ENCODE measurements at regions not wholly inside any gene's neighbourhood (a gene's known extent, or its start where the extent isn't known, plus 50 kb on each side); places are given as distances from the start of the nearest gene placed in this dataset.

DNA sequence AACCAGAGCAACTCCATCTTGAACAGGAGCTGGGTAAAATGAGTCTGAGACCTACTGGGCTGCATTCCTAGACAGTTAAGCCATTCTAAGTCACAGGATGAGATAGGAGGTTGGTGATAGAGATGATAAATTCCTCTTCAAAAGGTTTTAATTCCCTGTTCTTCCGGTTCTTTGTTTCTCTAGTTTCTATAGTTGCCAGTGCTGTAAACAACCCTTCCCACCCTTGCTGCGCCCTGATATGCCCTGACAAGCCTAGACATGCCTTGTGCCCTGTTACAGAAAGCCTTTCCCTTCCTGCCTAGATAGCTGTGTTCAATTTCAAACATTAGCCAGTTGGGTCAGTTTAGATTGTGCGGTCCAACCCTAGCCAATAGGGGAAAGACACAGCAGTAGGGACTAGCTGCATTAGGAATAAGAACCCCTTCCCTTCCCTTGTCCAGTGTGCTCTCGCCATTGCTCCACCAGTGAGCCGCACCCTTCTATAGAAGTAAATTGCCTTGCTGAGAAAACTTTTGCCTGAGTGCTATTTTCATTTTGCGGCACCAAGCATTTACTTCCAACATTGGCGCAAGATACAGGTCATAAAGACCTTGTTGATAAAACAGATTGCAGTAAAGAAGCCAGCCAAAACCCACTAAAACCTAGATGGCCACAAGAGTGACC lies 52.5 kb upstream of the CCN2 start:
- no peak overlapping the region for H2BK15ac ChIP-seq (ENCODE audit: low read depth, low read length)
- TF ChIP-seq FOS (IDR thresholded peaks at IDR 0.05; ENCODE audit: low read depth, low read length) (no peak), NFE2L2 (IDR thresholded peaks at IDR 0.05; ENCODE audit: low read depth, low read length) (no peak), MXI1 (IDR thresholded peaks at IDR 0.05; ENCODE audit: borderline replicate concordance, low read depth, low read length) (no peak), RCOR1 (IDR thresholded peaks at IDR 0.05; ENCODE audit: insufficient replicate concordance, low read length) (no peak), MAZ (IDR thresholded peaks at IDR 0.05; ENCODE audit: borderline replicate concordance, low read depth, low read length) (no peak), POLR2A (IDR thresholded peaks at IDR 0.05; ENCODE audit: low read depth, low read length) (no peak), CEBPB (IDR thresholded peaks at IDR 0.05; ENCODE audit: low read depth, low read length) (no peak), RAD21 (IDR thresholded peaks at IDR 0.05; ENCODE audit: low read length) (no peak)
- TF ChIP-seq, protein P1, sequence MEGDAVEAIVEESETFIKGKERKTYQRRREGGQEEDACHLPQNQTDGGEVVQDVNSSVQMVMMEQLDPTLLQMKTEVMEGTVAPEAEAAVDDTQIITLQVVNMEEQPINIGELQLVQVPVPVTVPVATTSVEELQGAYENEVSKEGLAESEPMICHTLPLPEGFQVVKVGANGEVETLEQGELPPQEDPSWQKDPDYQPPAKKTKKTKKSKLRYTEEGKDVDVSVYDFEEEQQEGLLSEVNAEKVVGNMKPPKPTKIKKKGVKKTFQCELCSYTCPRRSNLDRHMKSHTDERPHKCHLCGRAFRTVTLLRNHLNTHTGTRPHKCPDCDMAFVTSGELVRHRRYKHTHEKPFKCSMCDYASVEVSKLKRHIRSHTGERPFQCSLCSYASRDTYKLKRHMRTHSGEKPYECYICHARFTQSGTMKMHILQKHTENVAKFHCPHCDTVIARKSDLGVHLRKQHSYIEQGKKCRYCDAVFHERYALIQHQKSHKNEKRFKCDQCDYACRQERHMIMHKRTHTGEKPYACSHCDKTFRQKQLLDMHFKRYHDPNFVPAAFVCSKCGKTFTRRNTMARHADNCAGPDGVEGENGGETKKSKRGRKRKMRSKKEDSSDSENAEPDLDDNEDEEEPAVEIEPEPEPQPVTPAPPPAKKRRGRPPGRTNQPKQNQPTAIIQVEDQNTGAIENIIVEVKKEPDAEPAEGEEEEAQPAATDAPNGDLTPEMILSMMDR (conservative IDR thresholded peaks at IDR 0.05; ENCODE audit: low read depth, low read length) = no peak
- TF ChIP-seq, protein P2, sequence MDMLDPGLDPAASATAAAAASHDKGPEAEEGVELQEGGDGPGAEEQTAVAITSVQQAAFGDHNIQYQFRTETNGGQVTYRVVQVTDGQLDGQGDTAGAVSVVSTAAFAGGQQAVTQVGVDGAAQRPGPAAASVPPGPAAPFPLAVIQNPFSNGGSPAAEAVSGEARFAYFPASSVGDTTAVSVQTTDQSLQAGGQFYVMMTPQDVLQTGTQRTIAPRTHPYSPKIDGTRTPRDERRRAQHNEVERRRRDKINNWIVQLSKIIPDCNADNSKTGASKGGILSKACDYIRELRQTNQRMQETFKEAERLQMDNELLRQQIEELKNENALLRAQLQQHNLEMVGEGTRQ (IDR thresholded peaks at IDR 0.05; ENCODE audit: low read depth, low read length) = no peak
- H2BK5ac ChIP-seq (ENCODE audit: low read depth, low read length, poor library complexity, severe bottlenecking) = no peak overlapping the region
- POLR2A ChIA-PET (ENCODE audit: unreplicated experiment) = no interaction called here
- no peaks in the 10 kb centered on the region for H3K9me1 ChIP-seq (ENCODE audit: insufficient read depth, low read length)
- no peak overlapping the region for H3K56ac ChIP-seq (ENCODE audit: extremely low read depth, insufficient read depth, low read length)
- H3K9me3 ChIP-seq (ENCODE audit: control insufficient read depth, insufficient read depth, low read length) = peaks cover 9% of the 10 kb centered on the region
- no peak overlapping the region for H2AFZ ChIP-seq (replicated peaks; ENCODE audit: low read length, poor library complexity)
- CTCF ChIA-PET = no interaction called here
- intact Hi-C loops (cut with micrococcal nuclease) (no loop called here), in situ Hi-C loops (cut with MboI; ENCODE audit: low sequenced_read_pairs) (no loop called here), dilution Hi-C loops (cut with HindIII; ENCODE audit: low sequenced_read_pairs, unreplicated experiment) (no loop called here)
- no TSS peak for BruUV-seq (replicated peaks)
- no peak overlapping the region for H2AK9ac ChIP-seq (replicated peaks; ENCODE audit: low read depth, low read length, poor library complexity)
- no peaks in the 10 kb centered on the region for H3K36me3 ChIP-seq (ENCODE audit: control insufficient read depth, insufficient read depth, low read length)
- H3K79me1 ChIP-seq (ENCODE audit: low read depth in 1 of 2, low read length in 2 of 2) = no peaks in the 10 kb centered on the region
- no peak overlapping the region for H3K27ac ChIP-seq (ENCODE audit: insufficient read depth, low read length)
- no peak overlapping the region for H4K91ac ChIP-seq (ENCODE audit: insufficient read depth, low read depth, low read length)
- no peak overlapping the region for H3K18ac ChIP-seq (ENCODE audit: low read depth, low read length)
- H2BK20ac ChIP-seq (ENCODE audit: low read depth, low read length) = no peak overlapping the region
- no peak overlapping the region for H3K23ac ChIP-seq (ENCODE audit: low read depth, low read length)
- H4K5ac ChIP-seq (ENCODE audit: low read depth, low read length) = no peak overlapping the region
- no peak overlapping the region for H2BK120ac ChIP-seq (ENCODE audit: low read depth, low read length)
- H3K4me1 ChIP-seq (ENCODE audit: control insufficient read depth, insufficient read depth, low read length) = peaks cover 3% of the 10 kb centered on the region; the same call in 1 of the 2 replicates
- H3K27me3 ChIP-seq (ENCODE audit: control insufficient read depth, insufficient read depth, low read length) = no peaks in the 10 kb centered on the region
- no peak overlapping the region for H3K4ac ChIP-seq (ENCODE audit: low read depth, low read length)
- H2AK5ac ChIP-seq (ENCODE audit: low read depth, low read length) = peak overlapping the region; percentile 7; the same call in 1 of the 2 replicates
- no peak for ATAC-seq (ENCODE audit: low read depth)
- no peaks in the 10 kb centered on the region for H4K20me1 ChIP-seq (ENCODE audit: insufficient read depth, low read length)
- DNase-seq = no peak
- no peak overlapping the region for H3K4me3 ChIP-seq (ENCODE audit: insufficient read depth, low read depth, low read length)
- no CpG with 5 or more reads among the region's 7 CpGs for WGBS, 2 experiments (ENCODE audit: extremely low coverage in 2 of 2, insufficient read length in 1 of 2)
- no peak overlapping the region for H3K4me2 ChIP-seq (ENCODE audit: low read depth, low read length)
- H3K9ac ChIP-seq (ENCODE audit: low read depth, low read length) = no peak overlapping the region
- no peak overlapping the region for H4K8ac ChIP-seq (ENCODE audit: low read depth in 2 of 2, low read length in 2 of 2)
- no peak overlapping the region for H3K14ac ChIP-seq (replicated peaks; ENCODE audit: low read depth, low read length)

All from IMR-90 (cell line).